LNCaP clone FGC (cell line): ENCODE measurements at regions not wholly inside any gene's neighbourhood (a gene's known extent, or its start where the extent isn't known, plus 50 kb on each side); places are given as distances from the start of the nearest gene placed in this dataset.
A peak's percentile ranks its signal among the peaks of the same experiment; 100 is the strongest.
"Not testable (repeated sequence)": the region's sequence is repeated elsewhere in the genome, so short reads cannot be mapped to it uniquely, and the experiment has no call there.

ENCODE experiments used
- DNase-seq: peaks from one replicate; pipeline ENCODE4 v3.0.0-alpha.2; 2011; ENCODE audit warnings: low read depth
- H3K4me3 ChIP-seq: 2 replicates; pipeline ENCODE4 v1.5.1; 2011; ENCODE audit warnings: mild to moderate bottlenecking, low read depth, low read length, control low read depth
- TF ChIP-seq, protein P1 (sequence below): IDR thresholded peaks from 2 replicates; pipeline ENCODE4 v1.5.1; 2012; ENCODE audit warnings: mild to moderate bottlenecking; ENCODE audit not compliant: control insufficient read depth, insufficient read depth; ENCODE audit errors: extremely low read depth

GRCh38 chr10:28391283-28391682 lies 88.4 kb upstream of the MPP7 start:
- no peak overlapping the region for H3K4me3 ChIP-seq
- DNase-seq = no peak
- TF ChIP-seq, protein P1, sequence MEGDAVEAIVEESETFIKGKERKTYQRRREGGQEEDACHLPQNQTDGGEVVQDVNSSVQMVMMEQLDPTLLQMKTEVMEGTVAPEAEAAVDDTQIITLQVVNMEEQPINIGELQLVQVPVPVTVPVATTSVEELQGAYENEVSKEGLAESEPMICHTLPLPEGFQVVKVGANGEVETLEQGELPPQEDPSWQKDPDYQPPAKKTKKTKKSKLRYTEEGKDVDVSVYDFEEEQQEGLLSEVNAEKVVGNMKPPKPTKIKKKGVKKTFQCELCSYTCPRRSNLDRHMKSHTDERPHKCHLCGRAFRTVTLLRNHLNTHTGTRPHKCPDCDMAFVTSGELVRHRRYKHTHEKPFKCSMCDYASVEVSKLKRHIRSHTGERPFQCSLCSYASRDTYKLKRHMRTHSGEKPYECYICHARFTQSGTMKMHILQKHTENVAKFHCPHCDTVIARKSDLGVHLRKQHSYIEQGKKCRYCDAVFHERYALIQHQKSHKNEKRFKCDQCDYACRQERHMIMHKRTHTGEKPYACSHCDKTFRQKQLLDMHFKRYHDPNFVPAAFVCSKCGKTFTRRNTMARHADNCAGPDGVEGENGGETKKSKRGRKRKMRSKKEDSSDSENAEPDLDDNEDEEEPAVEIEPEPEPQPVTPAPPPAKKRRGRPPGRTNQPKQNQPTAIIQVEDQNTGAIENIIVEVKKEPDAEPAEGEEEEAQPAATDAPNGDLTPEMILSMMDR = no peak

- DNase-seq = peak; percentile 46
- TF ChIP-seq, protein P1 = peak; percentile 85
- no peak overlapping the region for H3K4me3 ChIP-seq
Observed at GRCh38 chr10:28393956-28394568, 91.2 kb upstream of the MPP7 start.

DNA sequence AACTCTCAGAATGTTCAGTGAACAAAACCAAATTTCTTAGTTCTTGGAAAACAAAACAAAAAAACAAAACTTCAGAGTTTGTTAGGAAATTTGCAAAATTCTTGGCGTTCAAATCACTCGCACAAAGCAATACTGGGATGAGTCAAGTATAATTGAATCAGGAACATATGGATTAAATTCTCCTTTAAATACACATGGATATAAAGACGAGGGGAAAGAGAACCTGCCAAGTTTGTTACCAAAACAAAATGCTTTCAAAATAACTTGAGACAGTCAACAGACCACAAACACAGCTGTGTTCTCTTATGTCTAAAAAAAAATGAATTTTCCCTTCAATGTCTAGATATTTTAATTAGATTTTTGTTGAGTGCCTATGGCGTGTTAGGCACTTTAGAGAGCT lies 93.5 kb upstream of the MPP7 start:
- TF ChIP-seq, protein P1 = no peak
- no peak for DNase-seq
- H3K4me3 ChIP-seq = no peak overlapping the region

DNA sequence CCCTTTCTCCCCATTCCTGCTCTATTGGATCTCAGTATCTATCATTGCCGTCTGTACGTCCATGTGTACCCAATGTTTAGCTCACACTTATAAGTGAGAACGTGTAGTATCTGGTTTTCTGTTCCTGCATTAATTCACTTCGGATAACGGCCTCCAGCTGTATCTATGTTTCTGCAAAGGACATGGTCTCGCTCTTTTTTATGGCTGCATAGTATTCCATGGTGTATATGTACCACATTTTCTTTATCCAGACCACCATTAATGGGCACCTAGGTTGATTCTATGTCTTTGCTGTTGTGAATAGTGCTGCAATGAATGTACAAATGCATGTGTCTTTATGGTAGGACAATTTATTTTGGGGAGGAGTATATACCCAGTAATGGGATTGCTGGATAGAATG lies 94.4 kb upstream of the MPP7 start:
- TF ChIP-seq, protein P1 = no peak
- no peak overlapping the region for H3K4me3 ChIP-seq
- DNase-seq = no peak

GRCh38 chr10:28400176-28400575 lies 97.3 kb upstream of the MPP7 start:
- no peak overlapping the region for H3K4me3 ChIP-seq
- DNase-seq = no peak
- TF ChIP-seq, protein P1 = no peak

DNA sequence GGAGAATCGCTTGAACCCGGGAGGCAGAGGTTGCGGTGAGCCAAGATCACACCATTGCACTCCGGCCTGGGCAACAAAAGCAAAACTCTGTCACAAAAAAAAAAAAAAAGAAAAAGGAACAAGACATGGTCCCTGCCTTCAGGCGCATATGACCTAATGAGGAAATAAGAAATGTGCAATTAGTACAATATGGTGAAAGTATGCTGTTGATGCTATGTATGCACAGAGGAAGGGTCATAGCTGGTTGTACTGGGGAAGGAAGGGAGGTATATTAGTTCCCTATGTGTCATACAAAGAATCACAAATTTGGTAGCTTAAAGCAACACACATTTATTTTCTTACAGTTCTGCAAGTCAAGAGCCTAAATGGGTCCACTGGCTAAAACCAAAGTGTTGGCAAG lies 97.8 kb upstream of the MPP7 start:
- TF ChIP-seq, protein P1 = no peak
- no peak for DNase-seq

GRCh38 chr10:28402611-28403073 lies 99.8 kb upstream of the MPP7 start:
- DNase-seq, H3K4me3 ChIP-seq: not testable (repeated sequence)

More for the DNA sequence above, 97.8 kb upstream of the MPP7 start:
- H3K4me3 ChIP-seq = no peak overlapping the region
